Smooth muscle cell (in vitro differentiated cells): ENCODE measurements at regions not wholly inside any gene's neighbourhood (a gene's known extent, or its start where the extent isn't known, plus 50 kb on each side); places are given as distances from the start of the nearest gene placed in this dataset.

Source experiments
- DNase-seq: peaks from one replicate; lab custom pipeline; 2025; ENCODE audit not compliant: unreplicated experiment; lab: John Stamatoyannopoulos, UW
- H2AFZ ChIP-seq: fragments of 200-600 bp; sonication (generic); 2 replicates; pipeline ENCODE4 v1.6.0; 2016; ENCODE audit warnings: antibody characterized with exemption, low read depth, mild to moderate bottlenecking
- H3F3A ChIP-seq: fragments of 200-600 bp; sonication (generic); 2 replicates; pipeline ENCODE4 v1.6.0; 2017; ENCODE audit warnings: antibody characterized with exemption, low read depth
- H3K27ac ChIP-seq: fragments of 200-600 bp; sonication (generic); 2 replicates; pipeline ENCODE4 v1.5.1; 2016; ENCODE audit warnings: low read depth, mild to moderate bottlenecking
- H3K27me3 ChIP-seq: fragments of 200-600 bp; sonication (generic); 2 replicates; pipeline ENCODE4 v1.6.1; 2016; ENCODE audit warnings: low read depth, mild to moderate bottlenecking
- H3K36me3 ChIP-seq: fragments of 200-600 bp; sonication (generic); 2 replicates; pipeline ENCODE4 v1.5.1; 2016; ENCODE audit warnings: low read depth
- H3K4me1 ChIP-seq: fragments of 200-600 bp; sonication (generic); 2 replicates; pipeline ENCODE4 v1.5.1; 2016; ENCODE audit warnings: low read depth
- H3K4me2 ChIP-seq: fragments of 200-600 bp; sonication (generic); 2 replicates; pipeline ENCODE4 v1.6.0; 2016; ENCODE audit warnings: mild to moderate bottlenecking
- H3K4me3 ChIP-seq: fragments of 200-600 bp; sonication (generic); 2 replicates; pipeline ENCODE4 v1.5.1; 2016; ENCODE audit warnings: mild to moderate bottlenecking
- H3K79me2 ChIP-seq: fragments of 200-600 bp; sonication (generic); 2 replicates; pipeline ENCODE4 v1.6.0; 2016; ENCODE audit warnings: low read depth, mild to moderate bottlenecking
- H3K9ac ChIP-seq: fragments of 200-600 bp; sonication (generic); 2 replicates; pipeline ENCODE4 v1.6.0; 2016; ENCODE audit warnings: low read depth
- H3K9me3 ChIP-seq: fragments of 200-600 bp; sonication (generic); replicated peaks from 2 replicates; pipeline ENCODE4 v1.5.1; 2016; ENCODE audit warnings: low read depth
- H4K20me1 ChIP-seq: fragments of 200-600 bp; sonication (generic); 2 replicates; pipeline ENCODE4 v1.6.0; 2016; ENCODE audit warnings: low read depth
- CTCF ChIP-seq: fragments of 200-600 bp; sonication (generic); IDR thresholded peaks from 2 replicates; pipeline ENCODE4 v1.5.1; 2017; ENCODE audit warnings: borderline replicate concordance, mild to moderate bottlenecking, antibody characterized with exemption; ENCODE audit not compliant: insufficient read depth, poor library complexity, severe bottlenecking
- WGBS: methylation state at CpG from one replicate; pipeline ENCODE4 v1.1.7; 2016; ENCODE audit warnings: low lambda C conversion rate; 5-methylcytosine and 5-hydroxymethylcytosine counted together

- no peak overlapping the region for H3K4me2 ChIP-seq
- no peak for DNase-seq
- no peaks in the 10 kb centered on the region for H3K79me2 ChIP-seq
- H3K9ac ChIP-seq = no peak overlapping the region
- H3K27ac ChIP-seq = no peak overlapping the region
- no peaks in the 10 kb centered on the region for H3F3A ChIP-seq
- H2AFZ ChIP-seq = no peak overlapping the region
- TF ChIP-seq CTCF = no peak
- no peaks in the 10 kb centered on the region for H3K9me3 ChIP-seq
- WGBS = 90% methylated on average over 1 of the region's 1 CpG
- no peaks in the 10 kb centered on the region for H4K20me1 ChIP-seq
- no peaks in the 10 kb centered on the region for H3K36me3 ChIP-seq
- no peaks in the 10 kb centered on the region for H3K27me3 ChIP-seq
- H3K4me3 ChIP-seq = no peak overlapping the region
- H3K4me1 ChIP-seq = no peaks in the 10 kb centered on the region
These were observed 441.9 kb downstream of the TLL1 start for GRCh38 chr4:166314902-166315301.

GRCh38 chr4:166315721-166316467, 442.9 kb downstream of the TLL1 start:
- H3K27me3 ChIP-seq = no peaks in the 10 kb centered on the region
- no peaks in the 10 kb centered on the region for H3K4me1 ChIP-seq
- H3K9ac ChIP-seq = no peak overlapping the region
- H3K9me3 ChIP-seq = no peaks in the 10 kb centered on the region
- H3K36me3 ChIP-seq = no peaks in the 10 kb centered on the region
- no peak for TF ChIP-seq CTCF
- no peaks in the 10 kb centered on the region for H3F3A ChIP-seq
- H3K27ac ChIP-seq = no peak overlapping the region
- no peak for DNase-seq
- no peak overlapping the region for H3K4me3 ChIP-seq
- H2AFZ ChIP-seq = no peak overlapping the region
- WGBS = 93% methylated on average over 11 of the region's 11 CpGs
- H3K79me2 ChIP-seq = no peaks in the 10 kb centered on the region
- H4K20me1 ChIP-seq = no peaks in the 10 kb centered on the region
- H3K4me2 ChIP-seq = no peak overlapping the region

GRCh38 chr4:166318810-166319525, 445.9 kb downstream of the TLL1 start:
- H3K4me1 ChIP-seq = no peaks in the 10 kb centered on the region
- no peaks in the 10 kb centered on the region for H3K36me3 ChIP-seq
- WGBS = 65% methylated on average over 4 of the region's 4 CpGs
- no peaks in the 10 kb centered on the region for H3K27me3 ChIP-seq
- no peak overlapping the region for H3K4me2 ChIP-seq
- H4K20me1 ChIP-seq = no peaks in the 10 kb centered on the region
- H3K9me3 ChIP-seq = no peaks in the 10 kb centered on the region
- no peaks in the 10 kb centered on the region for H3F3A ChIP-seq
- H2AFZ ChIP-seq = no peak overlapping the region
- no peaks in the 10 kb centered on the region for H3K79me2 ChIP-seq
- no peak overlapping the region for H3K4me3 ChIP-seq
- H3K9ac ChIP-seq = no peak overlapping the region
- peak overlapping the region; percentile 56 for H3K27ac ChIP-seq
- TF ChIP-seq CTCF = no peak
- no peak for DNase-seq
